ENCODE measurements at regions not wholly inside any gene's neighbourhood (a gene's known extent, or its start where the extent isn't known, plus 50 kb on each side); places are given as distances from the start of the nearest gene placed in this dataset.

GRCh38 chr2:8592736-8593135 lies 89.1 kb upstream of the ID2 start:
- H3K9me3 Mint-ChIP-seq = no peaks in the 10 kb centered on the region; a peak in 1 of 5 replicates
- no peak overlapping the region for H3K4ac ChIP-seq (ENCODE audit: low read depth, low read length)
- no peak overlapping the region for H3K18ac ChIP-seq (ENCODE audit: insufficient read length, low read depth, low read length)
- no peak for DNase-seq
- H3K79me1 ChIP-seq (ENCODE audit: insufficient read depth, low read depth, low read length, poor library complexity, severe bottlenecking) = no peaks in the 10 kb centered on the region
- H4K5ac ChIP-seq (ENCODE audit: insufficient read length, low read depth, low read length) = no peak overlapping the region
- H3K27me3 ChIP-seq (ENCODE audit: insufficient read depth, low read length) = no peaks in the 10 kb centered on the region
- H3K14ac ChIP-seq (ENCODE audit: insufficient read depth, low read length) = no peak overlapping the region
- H2BK20ac ChIP-seq (ENCODE audit: low read depth, low read length, poor library complexity, severe bottlenecking) = no peak overlapping the region
- H3K4me2 ChIP-seq (ENCODE audit: insufficient read depth, insufficient read length, low read length) = no peak overlapping the region
- no peaks in the 10 kb centered on the region for H3K9me3 ChIP-seq (ENCODE audit: control insufficient read depth, low read depth, low read length)
- no peak overlapping the region for H2BK12ac ChIP-seq (ENCODE audit: insufficient read length, low read depth, low read length)
- no peak overlapping the region for H2AK5ac ChIP-seq (ENCODE audit: insufficient read length, low read length)
- H4K20me1 ChIP-seq (ENCODE audit: control insufficient read depth, insufficient read depth, insufficient read length) = no peaks in the 10 kb centered on the region
- no CpG with 5 or more reads among the region's 7 CpGs for WGBS (ENCODE audit: extremely low coverage, insufficient read length, low lambda C conversion rate)
- no peak overlapping the region for H2BK15ac ChIP-seq (ENCODE audit: low read depth, low read length)
- no peak overlapping the region for H2BK5ac ChIP-seq (ENCODE audit: insufficient read length, low read length)
- peaks cover 0 to 7% of the 10 kb centered on the region in 2 experiments; a peak in 1 of 4 replicates for H3K4me1 Mint-ChIP-seq
- H3K23me2 ChIP-seq (ENCODE audit: insufficient read length, low read depth, low read length, poor library complexity, severe bottlenecking) = no peaks in the 10 kb centered on the region
- H3K79me2 ChIP-seq (ENCODE audit: insufficient read depth, low read length) = no peaks in the 10 kb centered on the region
- H3K4me1 ChIP-seq (ENCODE audit: insufficient read depth, low read length) = no peaks in the 10 kb centered on the region
- no peak for TF ChIP-seq CTCF (conservative IDR thresholded peaks at IDR 0.05)
- H3K36me3 Mint-ChIP-seq (ENCODE audit: insufficient read depth in 1 of 3, low read depth in 3 of 3) = no peaks in the 10 kb centered on the region
- H2AFZ ChIP-seq (ENCODE audit: low read length) = no peak overlapping the region
- H3K4me3 Mint-ChIP-seq = no peak overlapping the region
- no peak overlapping the region for H3K56ac ChIP-seq (ENCODE audit: insufficient read length, low read depth, low read length)
- no peak overlapping the region for H4K91ac ChIP-seq (ENCODE audit: insufficient read length, low read depth, low read length)
- no peak overlapping the region for H2BK120ac ChIP-seq (ENCODE audit: low read depth, low read length, poor library complexity, severe bottlenecking)
- no peak overlapping the region for H3K27ac ChIP-seq (ENCODE audit: insufficient read length, low read depth, low read length)
- H3T11ph ChIP-seq (ENCODE audit: low read length) = no peak overlapping the region
- no peak overlapping the region; a peak in 1 of 7 replicates for H3K27ac Mint-ChIP-seq
- H3K9ac ChIP-seq (ENCODE audit: extremely low read depth, insufficient read length, low read length) = no peak overlapping the region
- H3K27me3 Mint-ChIP-seq (ENCODE audit: low read depth) = peaks cover 2% of the 10 kb centered on the region
- no peak overlapping the region for H4K8ac ChIP-seq (replicated peaks; ENCODE audit: insufficient read length, low read depth, low read length)
- no peak overlapping the region for H3K23ac ChIP-seq (ENCODE audit: insufficient read length, low read depth, low read length)

Data from H9 (cell line).